Liver (tissue), 8 donors: ENCODE measurements at regions not wholly inside any gene's neighbourhood (a gene's known extent, or its start where the extent isn't known, plus 50 kb on each side); places are given as distances from the start of the nearest gene placed in this dataset.

ENCODE experiments used
- DNase-seq: peaks from one replicate; pipeline ENCODE4 v3.0.0-alpha.2; 2017; ENCODE audit warnings: low spot score
- H3K27ac ChIP-seq, 2 donors: one replicate each; pipeline ENCODE4 v1.7.0; 2013; ENCODE audit warnings: inconsistent platforms in 2 of 2, low read length in 2 of 2, control low read depth in 1 of 2, low read depth in 1 of 2, mild to moderate bottlenecking in 1 of 2
- H3K27me3 ChIP-seq, 4 donors: one replicate each; pipeline versions ENCODE4 v1.6.1 to v1.7.0; 2013; ENCODE audit warnings: low read length in 3 of 4, inconsistent platforms in 1 of 4, mild to moderate bottlenecking in 1 of 4, moderate library complexity in 1 of 4; ENCODE audit not compliant: control insufficient read depth in 4 of 4, insufficient read depth in 4 of 4
- H3K36me3 ChIP-seq, 4 donors: one replicate each; pipeline versions ENCODE4 v1.6.1 to v1.7.0; 2013; ENCODE audit warnings: low read length in 3 of 4, mild to moderate bottlenecking in 3 of 4, low read depth in 1 of 4, moderate library complexity in 1 of 4; ENCODE audit not compliant: control insufficient read depth in 4 of 4, insufficient read depth in 3 of 4
- H3K4me1 ChIP-seq, 4 donors: one replicate each; pipeline versions ENCODE4 v1.6.1 to v1.7.0; 2013; ENCODE audit warnings: low read length in 3 of 4, mild to moderate bottlenecking in 3 of 4, moderate library complexity in 1 of 4; ENCODE audit not compliant: control insufficient read depth in 4 of 4, insufficient read depth in 4 of 4
- H3K4me3 ChIP-seq, 3 donors: one replicate each; pipeline versions ENCODE4 v1.6.1 to v1.7.0; 2013; ENCODE audit warnings: low read length in 3 of 3, control low read depth in 1 of 3, low read depth in 1 of 3, mild to moderate bottlenecking in 1 of 3
- H3K9ac ChIP-seq, 2 donors: one replicate each; pipeline ENCODE4 v1.7.0; 2013; ENCODE audit warnings: low read length in 2 of 2, mild to moderate bottlenecking in 2 of 2, moderate library complexity in 2 of 2, control low read depth in 1 of 2, low read depth in 1 of 2
- H3K9me3 ChIP-seq, 4 donors: one replicate each; pipeline versions ENCODE4 v1.6.1 to v1.7.0; 2013; ENCODE audit warnings: low read length in 3 of 4; ENCODE audit not compliant: control insufficient read depth in 4 of 4
- GABPA ChIP-seq, 2 donors: IDR thresholded peaks in 1 of 2; conservative IDR thresholded peaks in 1 of 2; 2 replicates each; pipeline ENCODE4 v1.6.1; 2016; ENCODE audit warnings: antibody characterized with exemption in 2 of 2, mild to moderate bottlenecking in 1 of 2, moderate library complexity in 1 of 2
- HNF4A ChIP-seq, 2 donors: conservative IDR thresholded peaks; 2 replicates each; pipeline ENCODE4 v1.6.1; 2016; ENCODE audit warnings: antibody characterized with exemption in 2 of 2, mild to moderate bottlenecking in 2 of 2
- JUND ChIP-seq, 2 donors: IDR thresholded peaks; 2 replicates each; pipeline ENCODE4 v1.6.1; 2016; ENCODE audit warnings: antibody characterized with exemption in 2 of 2
- NR2F2 ChIP-seq: IDR thresholded peaks from 2 replicates; pipeline ENCODE4 v1.6.1; 2016; ENCODE audit warnings: antibody characterized with exemption
- RAD21 ChIP-seq, 2 donors: IDR thresholded peaks; 2 replicates each; pipeline ENCODE4 v1.6.1; 2016; ENCODE audit warnings: antibody characterized with exemption in 2 of 2, mild to moderate bottlenecking in 2 of 2
- RXRA ChIP-seq, 2 donors: IDR thresholded peaks; 2 replicates each; pipeline ENCODE4 v1.6.1; 2017 to 2018; ENCODE audit warnings: antibody characterized with exemption in 2 of 2, mild to moderate bottlenecking in 1 of 2
- TAF1 ChIP-seq: conservative IDR thresholded peaks from 2 replicates; pipeline ENCODE4 v1.6.1; 2016; ENCODE audit warnings: antibody characterized with exemption, mild to moderate bottlenecking
- YY1 ChIP-seq: IDR thresholded peaks from 2 replicates; pipeline ENCODE4 v1.6.1; 2016; ENCODE audit warnings: antibody characterized with exemption, mild to moderate bottlenecking
- WGBS: extraction: QIAGEN DNeasy Blood & Tissue Kit; methylation state at CpG from one replicate; pipeline ENCODE4 v1.1.7; 2013; 5-methylcytosine and 5-hydroxymethylcytosine counted together
- TF ChIP-seq, protein P1 (sequence below): IDR thresholded peaks from 2 replicates; pipeline ENCODE4 v1.6.1; 2016; ENCODE audit warnings: antibody characterized with exemption
- TF ChIP-seq, protein P2 (sequence below): fragments of 150-350 bp; IDR thresholded peaks from 2 replicates; pipeline ENCODE4 v1.5.1; 2017; ENCODE audit warnings: improper control_type of control experiment, low read depth, low read length; ENCODE audit not compliant: missing input control
- TF ChIP-seq, protein P3 (sequence below): IDR thresholded peaks from 2 replicates; pipeline ENCODE4 v1.6.1; 2016; ENCODE audit warnings: antibody characterized with exemption
- TF ChIP-seq, protein P4 (sequence below): IDR thresholded peaks from 2 replicates; pipeline ENCODE4 v1.6.1; 2016; ENCODE audit warnings: antibody characterized with exemption
- donor health status: healthy.
- donor health status: healthy.
- donor health status: healthy.
- donor health status: healthy.
- donor health status: healthy.

DNA sequence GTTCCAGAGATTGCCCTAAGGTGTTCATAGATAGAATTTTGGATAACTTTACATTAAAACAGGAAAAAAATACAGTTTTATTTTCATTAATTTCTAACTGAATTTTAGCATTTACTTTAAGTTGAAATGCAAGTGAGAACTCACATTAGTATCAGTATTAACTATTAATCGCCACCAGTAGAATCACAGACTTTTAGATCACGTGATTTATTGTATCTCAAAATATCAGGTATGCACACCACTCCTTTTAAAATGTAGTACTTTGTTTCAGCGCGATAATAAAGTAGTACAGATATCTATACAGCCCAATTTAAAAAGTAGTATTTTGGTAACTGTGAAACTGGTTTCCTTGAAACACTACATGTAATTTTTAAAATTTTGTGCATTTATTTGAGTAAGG, 978.7 kb downstream of the DNAH5 start (continued):
- TF ChIP-seq, protein P1, sequence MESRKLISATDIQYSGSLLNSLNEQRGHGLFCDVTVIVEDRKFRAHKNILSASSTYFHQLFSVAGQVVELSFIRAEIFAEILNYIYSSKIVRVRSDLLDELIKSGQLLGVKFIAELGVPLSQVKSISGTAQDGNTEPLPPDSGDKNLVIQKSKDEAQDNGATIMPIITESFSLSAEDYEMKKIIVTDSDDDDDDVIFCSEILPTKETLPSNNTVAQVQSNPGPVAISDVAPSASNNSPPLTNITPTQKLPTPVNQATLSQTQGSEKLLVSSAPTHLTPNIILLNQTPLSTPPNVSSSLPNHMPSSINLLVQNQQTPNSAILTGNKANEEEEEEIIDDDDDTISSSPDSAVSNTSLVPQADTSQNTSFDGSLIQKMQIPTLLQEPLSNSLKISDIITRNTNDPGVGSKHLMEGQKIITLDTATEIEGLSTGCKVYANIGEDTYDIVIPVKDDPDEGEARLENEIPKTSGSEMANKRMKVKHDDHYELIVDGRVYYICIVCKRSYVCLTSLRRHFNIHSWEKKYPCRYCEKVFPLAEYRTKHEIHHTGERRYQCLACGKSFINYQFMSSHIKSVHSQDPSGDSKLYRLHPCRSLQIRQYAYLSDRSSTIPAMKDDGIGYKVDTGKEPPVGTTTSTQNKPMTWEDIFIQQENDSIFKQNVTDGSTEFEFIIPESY: no peak
- TF ChIP-seq, protein P2, sequence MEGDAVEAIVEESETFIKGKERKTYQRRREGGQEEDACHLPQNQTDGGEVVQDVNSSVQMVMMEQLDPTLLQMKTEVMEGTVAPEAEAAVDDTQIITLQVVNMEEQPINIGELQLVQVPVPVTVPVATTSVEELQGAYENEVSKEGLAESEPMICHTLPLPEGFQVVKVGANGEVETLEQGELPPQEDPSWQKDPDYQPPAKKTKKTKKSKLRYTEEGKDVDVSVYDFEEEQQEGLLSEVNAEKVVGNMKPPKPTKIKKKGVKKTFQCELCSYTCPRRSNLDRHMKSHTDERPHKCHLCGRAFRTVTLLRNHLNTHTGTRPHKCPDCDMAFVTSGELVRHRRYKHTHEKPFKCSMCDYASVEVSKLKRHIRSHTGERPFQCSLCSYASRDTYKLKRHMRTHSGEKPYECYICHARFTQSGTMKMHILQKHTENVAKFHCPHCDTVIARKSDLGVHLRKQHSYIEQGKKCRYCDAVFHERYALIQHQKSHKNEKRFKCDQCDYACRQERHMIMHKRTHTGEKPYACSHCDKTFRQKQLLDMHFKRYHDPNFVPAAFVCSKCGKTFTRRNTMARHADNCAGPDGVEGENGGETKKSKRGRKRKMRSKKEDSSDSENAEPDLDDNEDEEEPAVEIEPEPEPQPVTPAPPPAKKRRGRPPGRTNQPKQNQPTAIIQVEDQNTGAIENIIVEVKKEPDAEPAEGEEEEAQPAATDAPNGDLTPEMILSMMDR: no peak
- no peak for TF ChIP-seq GABPA (IDR thresholded peaks at IDR 0.05 in 1 of 2, conservative IDR thresholded peaks at IDR 0.05 in 1 of 2)
- TF ChIP-seq NR2F2: no peak
- TF ChIP-seq RXRA (IDR thresholded peaks at IDR 0.05): no peak
- TF ChIP-seq RAD21 (IDR thresholded peaks at IDR 0.05): no peak

DNA sequence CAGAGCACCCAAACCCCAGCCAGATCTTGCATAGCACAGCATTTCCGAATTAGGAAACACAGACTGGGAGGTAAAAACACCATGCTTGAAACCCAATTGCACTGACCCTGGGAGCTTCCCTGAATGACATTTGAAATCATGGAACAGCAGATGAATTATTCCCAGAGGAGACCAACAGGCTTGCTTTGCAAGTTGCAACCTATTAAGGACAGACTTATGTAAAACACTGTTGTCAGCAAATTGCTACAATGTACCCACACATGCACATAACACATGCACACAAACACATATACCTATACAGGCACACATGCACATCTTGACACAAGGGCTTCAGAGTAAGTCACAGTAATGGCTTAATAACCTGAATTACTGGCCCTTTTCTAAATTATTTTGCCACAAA, 984.8 kb downstream of the DNAH5 start:
- no peak for TF ChIP-seq RAD21 (IDR thresholded peaks at IDR 0.05)
- no peak for TF ChIP-seq RXRA (IDR thresholded peaks at IDR 0.05)
- TF ChIP-seq TAF1: no peak
- no peak for TF ChIP-seq JUND (IDR thresholded peaks at IDR 0.05)
- TF ChIP-seq, protein P3, sequence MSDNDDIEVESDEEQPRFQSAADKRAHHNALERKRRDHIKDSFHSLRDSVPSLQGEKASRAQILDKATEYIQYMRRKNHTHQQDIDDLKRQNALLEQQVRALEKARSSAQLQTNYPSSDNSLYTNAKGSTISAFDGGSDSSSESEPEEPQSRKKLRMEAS: no peak

DNA sequence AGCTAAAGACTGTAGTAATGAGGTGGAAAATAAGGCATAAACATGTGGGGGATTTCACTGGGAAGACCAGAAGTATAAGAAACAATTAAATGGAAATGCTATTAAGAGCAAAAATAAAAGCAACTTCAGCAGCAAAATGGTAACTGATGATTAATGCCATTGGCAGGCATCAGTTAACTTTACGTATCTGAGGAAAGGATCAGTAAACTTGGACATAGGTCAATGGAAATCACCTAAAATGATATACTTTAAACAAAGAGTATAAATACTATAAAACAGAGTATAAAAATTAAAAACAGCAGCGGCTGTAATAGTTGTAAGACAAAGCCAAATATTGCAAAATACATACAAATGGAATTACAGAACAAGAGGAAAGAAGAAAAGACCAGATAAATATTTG, 992.1 kb downstream of the DNAH5 start:
- TF ChIP-seq YY1: no peak
- Histone ChIP-seq H3K4me1 (no peaks in the 10 kb centered on the region), H3K27me3 (no peaks in the 10 kb centered on the region), H3K4me3 (no peak overlapping the region), H3K36me3 (no peaks in the 10 kb centered on the region), H3K27ac (no peak overlapping the region), H3K9me3 (no peaks in the 10 kb centered on the region), H3K9ac (no peak overlapping the region)
- DNase-seq: no peak
- WGBS: 33% methylated on average over 2 of the region's 2 CpGs

More for the DNA sequence above, 984.8 kb downstream of the DNAH5 start:
- Histone ChIP-seq H3K4me1 (no peaks in the 10 kb centered on the region), H3K9ac (no peak overlapping the region), H3K4me3 (no peak overlapping the region), H3K36me3 (no peaks in the 10 kb centered on the region), H3K27me3 (no peaks in the 10 kb centered on the region), H3K27ac (no peak overlapping the region), H3K9me3 (no peaks in the 10 kb centered on the region)
- 68% methylated on average over 1 of the region's 1 CpG for WGBS
- no peak for DNase-seq

DNA sequence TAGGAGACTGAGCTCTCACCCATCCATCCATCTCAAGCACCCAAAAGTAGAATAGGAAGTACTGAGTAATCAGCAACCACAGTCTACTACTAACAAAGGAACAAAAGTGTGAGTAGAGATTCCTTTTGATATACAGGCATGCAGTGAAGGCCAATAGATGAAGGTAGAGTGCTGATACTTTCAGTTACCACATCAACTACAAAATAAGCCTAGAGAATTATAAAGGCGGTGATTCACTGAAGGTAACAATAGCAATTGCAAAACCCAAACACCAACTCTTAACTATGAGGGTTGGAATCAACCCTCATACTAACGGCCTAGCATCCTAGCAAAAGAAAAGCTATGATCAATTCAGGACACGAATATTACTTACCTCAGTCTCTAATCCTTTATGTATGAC, 992.6 kb downstream of the DNAH5 start:
- no peak for TF ChIP-seq HNF4A (conservative IDR thresholded peaks at IDR 0.05)
- TF ChIP-seq, protein P4, sequence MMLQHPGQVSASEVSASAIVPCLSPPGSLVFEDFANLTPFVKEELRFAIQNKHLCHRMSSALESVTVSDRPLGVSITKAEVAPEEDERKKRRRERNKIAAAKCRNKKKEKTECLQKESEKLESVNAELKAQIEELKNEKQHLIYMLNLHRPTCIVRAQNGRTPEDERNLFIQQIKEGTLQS: no peak
- no peak for TF ChIP-seq RAD21 (IDR thresholded peaks at IDR 0.05)
- no peak for TF ChIP-seq NR2F2
- no peak for DNase-seq
- no peaks in the 10 kb centered on the region for H3K4me1 ChIP-seq
- no peak overlapping the region for H3K4me3 ChIP-seq
- no peaks in the 10 kb centered on the region for H3K36me3 ChIP-seq
- H3K9ac ChIP-seq: no peak overlapping the region
- no peaks in the 10 kb centered on the region for H3K27me3 ChIP-seq
- WGBS: 81% methylated on average over 3 of the region's 3 CpGs
- H3K9me3 ChIP-seq: no peaks in the 10 kb centered on the region
- no peak overlapping the region for H3K27ac ChIP-seq
